IMR-90 (cell line): ENCODE measurements at regions not wholly inside any gene's neighbourhood (a gene's known extent, or its start where the extent isn't known, plus 50 kb on each side); places are given as distances from the start of the nearest gene placed in this dataset.
A peak's percentile ranks its signal among the peaks of the same experiment; 100 is the strongest.

Experiments
- ATAC-seq: fragments of 200-7000 bp; cut with Tn5 transposase; 2 replicates; pipeline ENCODE4 v1.9.1; 2020; ENCODE audit warnings: low read depth, mild to moderate bottlenecking, moderate library complexity
- BruUV-seq: library from RNA; stranded (reverse); fragments of 400-500 nt; replicated peaks from 2 replicates; lab custom pipeline; 2021; lab: Mats Ljungman, UMichigan
- CTCF ChIA-PET: fragments of 300-600 bp; formaldehyde crosslinking; extraction: SDS; loops from one replicate; lab custom pipeline; 2021; ENCODE audit warnings: antibody characterized with exemption; lab: Yijun Ruan, JAX
- POLR2A ChIA-PET: fragments of 300-600 bp; sonication (Branson Sonifier 250); formaldehyde crosslinking; loops from one replicate; lab custom pipeline; 2022; ENCODE audit warnings: antibody characterized with exemption; ENCODE audit not compliant: unreplicated experiment; lab: Charles Lee
- DNase-seq: peaks from one replicate; pipeline ENCODE4 v3.0.0; 2013
- H2AFZ ChIP-seq: replicated peaks from 2 replicates; pipeline ENCODE3; 2013; ENCODE audit warnings: low read length, mild to moderate bottlenecking; ENCODE audit not compliant: poor library complexity
- H2AK5ac ChIP-seq: 2 replicates; pipeline ENCODE4 v1.6.1; 2013; ENCODE audit warnings: low read depth, low read length, inconsistent platforms
- H2AK9ac ChIP-seq: replicated peaks from 2 replicates; pipeline ENCODE3; 2013; ENCODE audit warnings: mild to moderate bottlenecking, low read depth, low read length, moderate library complexity; ENCODE audit not compliant: poor library complexity
- H2BK120ac ChIP-seq: 2 replicates; pipeline ENCODE4 v1.6.1; 2013; ENCODE audit warnings: low read depth, low read length, inconsistent platforms
- H2BK15ac ChIP-seq: 3 replicates; pipeline ENCODE4 v1.6.1; 2013; ENCODE audit warnings: low read depth, low read length, inconsistent platforms
- H2BK20ac ChIP-seq: 2 replicates; pipeline ENCODE4 v1.6.1; 2013; ENCODE audit warnings: low read depth, mild to moderate bottlenecking, inconsistent platforms, low read length, moderate library complexity
- H2BK5ac ChIP-seq: 2 replicates; pipeline ENCODE4 v1.6.1; 2013; ENCODE audit warnings: mild to moderate bottlenecking, low read depth, low read length, inconsistent platforms; ENCODE audit not compliant: poor library complexity, severe bottlenecking
- H3K14ac ChIP-seq: replicated peaks from 2 replicates; pipeline ENCODE4 v1.6.1; 2013; ENCODE audit warnings: low read depth, low read length, inconsistent platforms
- H3K18ac ChIP-seq: 2 replicates; pipeline ENCODE4 v1.6.1; 2013; ENCODE audit warnings: low read depth, low read length, control low read depth
- H3K23ac ChIP-seq: 2 replicates; pipeline ENCODE4 v1.6.1; 2013; ENCODE audit warnings: low read depth, low read length, inconsistent platforms
- H3K27ac ChIP-seq: 2 replicates; pipeline ENCODE4 v1.5.1; 2013; ENCODE audit warnings: mild to moderate bottlenecking, control low read depth, low read length; ENCODE audit not compliant: insufficient read depth
- H3K27me3 ChIP-seq: 2 replicates; pipeline ENCODE4 v1.6.1; 2013; ENCODE audit warnings: low read length; ENCODE audit not compliant: control insufficient read depth, insufficient read depth
- H3K36me3 ChIP-seq: 2 replicates; pipeline ENCODE4 v1.6.1; 2013; ENCODE audit warnings: low read length, mixed read lengths; ENCODE audit not compliant: control insufficient read depth, insufficient read depth
- H3K4ac ChIP-seq: 2 replicates; pipeline ENCODE4 v1.6.1; 2013; ENCODE audit warnings: low read depth, low read length, inconsistent platforms
- H3K4me1 ChIP-seq: 2 replicates; pipeline ENCODE4 v1.6.1; 2013; ENCODE audit warnings: low read length, mixed read lengths; ENCODE audit not compliant: control insufficient read depth, insufficient read depth
- H3K4me2 ChIP-seq: 2 replicates; pipeline ENCODE4 v1.6.1; 2013; ENCODE audit warnings: low read depth, mild to moderate bottlenecking, control low read depth, low read length, moderate library complexity
- H3K4me3 ChIP-seq: 2 replicates; pipeline ENCODE4 v1.5.1; 2013; ENCODE audit warnings: low read depth, mild to moderate bottlenecking, control low read depth, low read length, moderate library complexity; ENCODE audit not compliant: insufficient read depth
- H3K56ac ChIP-seq: 2 replicates; pipeline ENCODE4 v1.6.1; 2013; ENCODE audit warnings: low read length, inconsistent platforms; ENCODE audit not compliant: insufficient read depth; ENCODE audit errors: extremely low read depth
- H3K79me1 ChIP-seq, 2 experiments: 2 replicates each; pipeline ENCODE4 v1.6.1; 2013; ENCODE audit warnings: low read length in 2 of 2, inconsistent platforms in 1 of 2, low read depth in 1 of 2
- H3K9ac ChIP-seq: 2 replicates; pipeline ENCODE4 v1.6.1; 2013; ENCODE audit warnings: low read depth, low read length, control low read depth
- H3K9me1 ChIP-seq: 2 replicates; pipeline ENCODE4 v1.6.1; 2013; ENCODE audit warnings: low read length, inconsistent platforms; ENCODE audit not compliant: insufficient read depth
- H3K9me3 ChIP-seq: 2 replicates; pipeline ENCODE4 v1.6.1; 2013; ENCODE audit warnings: low read length; ENCODE audit not compliant: control insufficient read depth, insufficient read depth
- H4K20me1 ChIP-seq: 2 replicates; pipeline ENCODE4 v1.6.1; 2013; ENCODE audit warnings: low read length, inconsistent platforms; ENCODE audit not compliant: insufficient read depth
- H4K5ac ChIP-seq: 2 replicates; pipeline ENCODE4 v1.6.1; 2013; ENCODE audit warnings: mild to moderate bottlenecking, low read depth, low read length, control low read depth
- H4K8ac ChIP-seq, 2 experiments: 2 replicates each; pipeline ENCODE4 v1.6.1; 2013; ENCODE audit warnings: low read depth in 2 of 2, low read length in 2 of 2, control low read depth in 1 of 2, inconsistent platforms in 1 of 2
- H4K91ac ChIP-seq: 2 replicates; pipeline ENCODE4 v1.6.1; 2013; ENCODE audit warnings: low read depth, low read length, inconsistent platforms; ENCODE audit not compliant: insufficient read depth
- BHLHE40 ChIP-seq: fragments of 150-350 bp; IDR thresholded peaks from 2 replicates; pipeline ENCODE4 v1.6.1; 2016; ENCODE audit warnings: mild to moderate bottlenecking, low read depth, low read length
- CTCF ChIP-seq: conservative IDR thresholded peaks from 2 replicates; pipeline ENCODE4 v1.5.1; 2012; ENCODE audit warnings: mild to moderate bottlenecking, low read depth, low read length, improper control_type of control experiment
- MAFK ChIP-seq: IDR thresholded peaks from 2 replicates; pipeline ENCODE4 v1.6.1; 2012; ENCODE audit warnings: low read depth, low read length, improper control_type of control experiment
- WGBS, 2 experiments: methylation state at CpG; one replicate each; pipeline versions ENCODE4 v1.1.5 to v1.1.7; 2013; ENCODE audit warnings: missing lambda C conversion rate in 2 of 2; ENCODE audit not compliant: insufficient read length in 1 of 2; ENCODE audit errors: extremely low coverage in 2 of 2; 5-methylcytosine and 5-hydroxymethylcytosine counted together
- dilution Hi-C: fragments of 300-500 bp; cut with HindIII; formaldehyde crosslinking; loops from one replicate; pipeline ENCODE4 v1.14.3; 2018; ENCODE audit warnings: low sequenced_read_pairs; ENCODE audit not compliant: unreplicated experiment
- in situ Hi-C: fragments of 300-500 bp; cut with MboI; formaldehyde crosslinking; loops from 3 replicates; pipeline ENCODE4 v1.14.3; 2019; ENCODE audit warnings: low sequenced_read_pairs, inconsistent platforms, mixed read lengths
- intact Hi-C: fragments of 100-400 bp; cut with micrococcal nuclease; formaldehyde crosslinking; loops from 2 replicates; pipeline ENCODE4 v1.10.0; 2022

- no peak overlapping the region for H3K23ac ChIP-seq
- in situ Hi-C loops (no loop called here), intact Hi-C loops (no loop called here), dilution Hi-C loops (no loop called here)
- ChIA-PET CTCF (interaction anchor here (0.7 kb wide), 1 partner anchor 8 kb away, joined by 3 read pairs; no protein-coding TSS in a partner anchor), POLR2A (no interaction called here)
- H3K4me1 ChIP-seq: no peaks in the 10 kb centered on the region
- 44% methylated on average over 13 of the region's 20 CpGs; no CpG with 5 or more reads in 1 of the 2 experiments for WGBS, 2 experiments
- H3K79me1 ChIP-seq: no peaks in the 10 kb centered on the region
- H3K4me2 ChIP-seq: no peak overlapping the region
- no peaks in the 10 kb centered on the region for H4K20me1 ChIP-seq
- no peak overlapping the region for H2BK20ac ChIP-seq
- ATAC-seq (no peak), DNase-seq (peak; percentile 5)
- no peaks in the 10 kb centered on the region for H3K36me3 ChIP-seq
- no peak overlapping the region for H4K5ac ChIP-seq
- no peak overlapping the region for H4K8ac ChIP-seq
- H3K56ac ChIP-seq: no peak overlapping the region
- H3K27me3 ChIP-seq: no peaks in the 10 kb centered on the region
- H3K14ac ChIP-seq: no peak overlapping the region
- H3K9me3 ChIP-seq: peaks cover 18% of the 10 kb centered on the region
- H3K9me1 ChIP-seq: no peaks in the 10 kb centered on the region
- H4K91ac ChIP-seq: no peak overlapping the region
- no peak overlapping the region for H3K4ac ChIP-seq
- H3K9ac ChIP-seq: no peak overlapping the region
- TF ChIP-seq BHLHE40 (no peak), MAFK (no peak), CTCF (peak; percentile 50)
- H2AK9ac ChIP-seq: no peak overlapping the region
- H3K18ac ChIP-seq: no peak overlapping the region
- no peak overlapping the region for H2BK15ac ChIP-seq
- no peak overlapping the region for H2AFZ ChIP-seq
- H3K4me3 ChIP-seq: no peak overlapping the region
- no peak overlapping the region for H2BK5ac ChIP-seq
- no TSS peak for BruUV-seq
- H3K27ac ChIP-seq: no peak overlapping the region
- no peak overlapping the region for H2BK120ac ChIP-seq
- H2AK5ac ChIP-seq: no peak overlapping the region
These were observed 663.7 kb upstream of the B3GAT1 start for GRCh38 chr11:135075740-135076139.
